NT2/D1 (cell line): ENCODE measurements at regions not wholly inside any gene's neighbourhood (a gene's known extent, or its start where the extent isn't known, plus 50 kb on each side); places are given as distances from the start of the nearest gene placed in this dataset.

ENCODE experiments used
- SUZ12 ChIP-seq: IDR thresholded peaks from 2 replicates; pipeline ENCODE4 v1.6.1; 2011; ENCODE audit not compliant: insufficient read length, insufficient read depth; ENCODE audit errors: extremely low read depth
- YY1 ChIP-seq: IDR thresholded peaks from 2 replicates; pipeline ENCODE4 v1.6.1; 2011; ENCODE audit not compliant: insufficient read length, insufficient read depth
- ZNF274 ChIP-seq: IDR thresholded peaks from 2 replicates; pipeline ENCODE4 v1.6.1; 2011; ENCODE audit warnings: mild to moderate bottlenecking, low read depth, low read length

DNA sequence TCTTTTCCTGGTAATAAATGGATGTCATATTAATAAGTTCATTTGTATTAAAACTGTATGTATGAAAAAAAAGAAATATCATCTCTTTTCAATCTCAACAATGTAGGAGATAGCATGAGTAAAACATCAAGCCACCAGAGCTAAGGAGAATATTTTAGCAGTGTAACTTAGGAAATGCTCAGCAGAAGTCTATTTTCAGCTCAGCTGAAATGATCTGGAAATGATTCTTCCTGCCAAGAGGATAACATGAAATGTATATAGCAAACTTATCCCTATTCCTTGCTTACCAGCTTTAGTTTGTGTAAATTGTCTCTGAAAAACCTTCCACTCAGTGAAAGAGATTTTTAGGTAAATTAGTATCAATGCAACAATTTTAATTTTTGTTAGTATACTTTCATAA, 1194.4 kb downstream of the SLITRK1 start:
- TF ChIP-seq ZNF274 (no peak), YY1 (no peak), SUZ12 (no peak)
